ENCODE measurements at regions not wholly inside any gene's neighbourhood (a gene's known extent, or its start where the extent isn't known, plus 50 kb on each side); places are given as distances from the start of the nearest gene placed in this dataset.

DNA sequence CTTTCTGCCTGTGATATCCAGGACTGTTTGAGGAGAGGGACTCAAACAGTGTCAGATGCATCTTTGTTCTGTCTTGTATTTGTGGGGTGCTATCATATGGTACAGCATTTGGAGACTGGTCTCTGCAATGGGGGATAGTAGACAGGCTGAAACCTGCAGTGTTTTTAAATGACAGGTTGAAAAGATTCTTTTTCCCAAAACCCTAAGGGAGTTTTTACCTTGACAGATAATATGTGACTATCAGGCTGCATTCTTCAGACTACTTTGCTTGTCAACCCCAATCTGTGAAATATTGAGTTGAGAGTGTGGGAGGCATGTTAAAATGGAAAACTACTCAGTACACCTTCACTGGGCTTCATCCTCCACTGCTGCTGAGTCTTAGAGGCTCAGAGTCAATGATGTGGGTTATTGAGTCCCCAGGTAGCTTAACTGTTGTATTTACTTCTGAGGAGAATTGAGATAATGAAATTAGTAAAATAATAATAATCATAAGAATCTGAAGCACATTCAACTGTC is 274.9 kb downstream of the GASK1B start:
- H3K27ac Mint-ChIP-seq: no peak overlapping the region
- intact Hi-C loops (cut with micrococcal nuclease): no loop called here
- ChIA-PET POLR2A (ENCODE audit: partially characterized antibody) (no interaction called here), CTCF (ENCODE audit: partially characterized antibody) (no interaction called here)
- Histone ChIP-seq H3K27me3 (ENCODE audit: insufficient read depth, low read length) (no peaks in the 10 kb centered on the region), H3K4me3 (ENCODE audit: low read length in 2 of 2) (no peak overlapping the region), H3K9me3 (ENCODE audit: control insufficient read depth in 1 of 2, low read length in 2 of 2) (no peaks in the 10 kb centered on the region), H3K27ac (ENCODE audit: low read depth, low read length) (no peak overlapping the region), H3K36me3 (ENCODE audit: insufficient read depth, low read length) (no peaks in the 10 kb centered on the region), H3K4me1 (ENCODE audit: insufficient read depth, low read length) (no peaks in the 10 kb centered on the region)
- H3K27me3 Mint-ChIP-seq: no peaks in the 10 kb centered on the region
- no peaks in the 10 kb centered on the region for H3K36me3 Mint-ChIP-seq
- H3K4me3 Mint-ChIP-seq: no peak overlapping the region
- peaks cover 0 to 9% (median 4%) of the 10 kb centered on the region in 8 donors for H3K9me3 Mint-ChIP-seq
- DNase-seq: no peak
- H3K4me1 Mint-ChIP-seq: no peaks in the 10 kb centered on the region

DNA sequence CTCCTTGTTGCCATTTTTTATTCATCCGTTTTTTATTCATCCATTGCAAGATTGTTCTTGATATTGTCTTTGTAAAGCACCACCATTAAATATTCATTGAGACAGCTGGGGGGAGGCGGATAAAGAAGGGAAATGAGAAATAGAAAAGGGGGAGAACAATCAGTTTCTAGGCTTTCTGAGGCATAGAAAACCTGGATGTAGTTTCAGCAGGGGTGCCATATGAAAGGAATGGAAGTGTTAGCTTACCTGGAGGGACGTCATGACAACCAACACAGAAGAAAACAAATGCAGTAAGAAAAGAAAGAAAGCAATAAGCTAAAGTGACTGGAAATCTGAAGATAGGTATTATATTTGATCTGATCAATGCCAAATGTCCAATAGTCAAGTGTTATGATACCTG is 276.1 kb downstream of the GASK1B start:
- POLR2A ChIA-PET (ENCODE audit: partially characterized antibody): no interaction called here

GRCh38 chr4:157895205-157895604 is 277.6 kb downstream of the GASK1B start:
- no peak overlapping the region for H3K27ac Mint-ChIP-seq
- CTCF ChIA-PET (ENCODE audit: partially characterized antibody): no interaction called here

More for the DNA sequence above, 276.1 kb downstream of the GASK1B start:
- Histone ChIP-seq H3K27ac (ENCODE audit: low read depth, low read length) (no peak overlapping the region), H3K4me1 (ENCODE audit: insufficient read depth, low read length) (no peaks in the 10 kb centered on the region), H3K36me3 (ENCODE audit: insufficient read depth, low read length) (no peaks in the 10 kb centered on the region), H3K4me3 (ENCODE audit: low read length in 2 of 2) (no peak overlapping the region), H3K27me3 (ENCODE audit: insufficient read depth, low read length) (no peaks in the 10 kb centered on the region), H3K9me3 (ENCODE audit: control insufficient read depth in 1 of 2, low read length in 2 of 2) (no peaks in the 10 kb centered on the region)
- Mint-ChIP-seq H3K4me1 (no peaks in the 10 kb centered on the region), H3K27me3 (no peaks in the 10 kb centered on the region), H3K9me3 (peaks cover 0 to 9% (median 3%) of the 10 kb centered on the region in 8 donors), H3K4me3 (no peak overlapping the region), H3K27ac (no peak overlapping the region), H3K36me3 (no peaks in the 10 kb centered on the region)
- intact Hi-C loops (cut with micrococcal nuclease): no loop called here
- CTCF ChIA-PET (ENCODE audit: partially characterized antibody): no interaction called here
- DNase-seq: no peak

DNA sequence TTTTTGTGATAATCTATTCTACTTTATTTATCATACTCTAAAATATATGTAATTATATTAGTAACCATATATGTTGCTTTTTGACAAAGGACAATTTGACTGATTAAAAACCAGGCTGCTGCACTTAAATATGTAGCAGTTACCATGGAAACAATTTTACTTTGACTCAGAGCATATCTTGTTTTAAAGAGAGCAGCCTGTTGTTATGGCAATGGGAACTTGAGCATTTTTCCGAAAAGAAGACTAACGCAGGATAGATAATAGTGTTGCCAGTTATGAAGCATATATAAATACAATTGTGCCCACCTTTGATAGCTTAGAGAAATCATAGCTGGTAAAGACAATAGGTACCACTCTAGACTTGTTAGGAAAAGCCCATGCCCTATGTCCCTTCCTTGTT is 283.0 kb downstream of the GASK1B start:
- DNase-seq: no peak
- Histone ChIP-seq H3K4me1 (ENCODE audit: insufficient read depth, low read length) (no peaks in the 10 kb centered on the region), H3K36me3 (ENCODE audit: insufficient read depth, low read length) (no peaks in the 10 kb centered on the region), H3K4me3 (ENCODE audit: low read length in 2 of 2) (no peak overlapping the region), H3K9me3 (ENCODE audit: control insufficient read depth in 1 of 2, low read length in 2 of 2) (no peaks in the 10 kb centered on the region), H3K27me3 (ENCODE audit: insufficient read depth, low read length) (no peaks in the 10 kb centered on the region), H3K27ac (ENCODE audit: low read depth, low read length) (no peak overlapping the region)
- intact Hi-C loops (cut with micrococcal nuclease): no loop called here
- ChIA-PET POLR2A (ENCODE audit: partially characterized antibody) (no interaction called here), CTCF (ENCODE audit: partially characterized antibody) (no interaction called here)
- Mint-ChIP-seq H3K27me3 (no peaks in the 10 kb centered on the region), H3K9me3 (peaks cover 0 to 4% (median 0%) of the 10 kb centered on the region in 8 donors), H3K4me1 (no peaks in the 10 kb centered on the region), H3K27ac (no peak overlapping the region), H3K36me3 (no peaks in the 10 kb centered on the region), H3K4me3 (no peak overlapping the region)

More at GRCh38 chr4:157895205-157895604, 277.6 kb downstream of the GASK1B start:
- Mint-ChIP-seq H3K4me3 (no peak overlapping the region), H3K36me3 (no peaks in the 10 kb centered on the region), H3K4me1 (no peaks in the 10 kb centered on the region), H3K9me3 (peaks cover 0 to 4% (median 2%) of the 10 kb centered on the region in 8 donors), H3K27me3 (no peaks in the 10 kb centered on the region)
- no peaks in the 10 kb centered on the region for H3K4me1 ChIP-seq (ENCODE audit: insufficient read depth, low read length)
- no peaks in the 10 kb centered on the region for H3K36me3 ChIP-seq (ENCODE audit: insufficient read depth, low read length)
- no peaks in the 10 kb centered on the region for H3K27me3 ChIP-seq (ENCODE audit: insufficient read depth, low read length)
- no peak overlapping the region for H3K27ac ChIP-seq (ENCODE audit: low read depth, low read length)
- intact Hi-C loops (cut with micrococcal nuclease): no loop called here
- no peak for DNase-seq
- POLR2A ChIA-PET (ENCODE audit: partially characterized antibody): no interaction called here
- no peak overlapping the region for H3K4me3 ChIP-seq (ENCODE audit: low read length in 2 of 2)
- H3K9me3 ChIP-seq (ENCODE audit: control insufficient read depth in 1 of 2, low read length in 2 of 2): no peaks in the 10 kb centered on the region

- H3K4me1 Mint-ChIP-seq: no peaks in the 10 kb centered on the region
- H3K36me3 Mint-ChIP-seq: no peaks in the 10 kb centered on the region
- Histone ChIP-seq H3K9me3 (ENCODE audit: control insufficient read depth in 1 of 2, low read length in 2 of 2) (no peaks in the 10 kb centered on the region), H3K27ac (ENCODE audit: low read depth, low read length) (no peak overlapping the region), H3K4me1 (ENCODE audit: insufficient read depth, low read length) (no peaks in the 10 kb centered on the region), H3K36me3 (ENCODE audit: insufficient read depth, low read length) (no peaks in the 10 kb centered on the region), H3K4me3 (ENCODE audit: low read length in 2 of 2) (no peak overlapping the region), H3K27me3 (ENCODE audit: insufficient read depth, low read length) (no peaks in the 10 kb centered on the region)
- DNase-seq: peak in 1 of 5 donors; percentile 18
- POLR2A ChIA-PET (ENCODE audit: partially characterized antibody): no interaction called here
- intact Hi-C loops (cut with micrococcal nuclease): no loop called here
- H3K4me3 Mint-ChIP-seq: no peak overlapping the region
- peaks cover 0 to 3% (median 0%) of the 10 kb centered on the region in 8 donors for H3K9me3 Mint-ChIP-seq
- CTCF ChIA-PET (ENCODE audit: partially characterized antibody): no interaction called here
- no peak overlapping the region for H3K27ac Mint-ChIP-seq
- no peaks in the 10 kb centered on the region for H3K27me3 Mint-ChIP-seq
Measured at GRCh38 chr4:157888281-157888680, 284.5 kb downstream of the GASK1B start.

DNA sequence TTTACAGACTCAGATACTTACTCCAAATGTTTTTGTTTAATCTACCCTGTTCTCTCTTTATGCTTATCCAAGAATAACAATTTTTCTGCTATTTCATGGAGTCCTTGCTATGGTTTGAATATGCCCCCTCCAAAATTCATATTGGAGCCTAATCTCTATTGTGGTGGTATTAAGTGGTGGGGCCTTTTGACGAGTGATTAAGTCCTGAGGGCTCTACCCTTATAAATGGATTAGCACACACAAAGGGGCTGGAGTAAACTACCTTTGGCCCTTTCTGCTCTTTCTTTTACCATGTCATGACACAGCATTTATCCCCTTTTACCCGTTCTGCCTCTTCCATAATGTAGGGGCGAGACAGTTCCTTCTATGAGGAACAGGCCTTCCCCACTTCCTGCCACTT is 285.5 kb downstream of the GASK1B start:
- no peak overlapping the region for H3K27ac ChIP-seq (ENCODE audit: low read depth, low read length)
- H3K27me3 ChIP-seq (ENCODE audit: insufficient read depth, low read length): no peaks in the 10 kb centered on the region
- Mint-ChIP-seq H3K4me3 (no peak overlapping the region), H3K4me1 (no peaks in the 10 kb centered on the region), H3K9me3 (peaks cover 0 to 3% (median 0%) of the 10 kb centered on the region in 8 donors), H3K36me3 (no peaks in the 10 kb centered on the region), H3K27me3 (no peaks in the 10 kb centered on the region), H3K27ac (no peak overlapping the region)
- no peak for DNase-seq
- POLR2A ChIA-PET (ENCODE audit: partially characterized antibody): no interaction called here
- CTCF ChIA-PET (ENCODE audit: partially characterized antibody): no interaction called here
- H3K9me3 ChIP-seq (ENCODE audit: control insufficient read depth in 1 of 2, low read length in 2 of 2): no peaks in the 10 kb centered on the region
- no peak overlapping the region for H3K4me3 ChIP-seq (ENCODE audit: low read length in 2 of 2)
- H3K36me3 ChIP-seq (ENCODE audit: insufficient read depth, low read length): no peaks in the 10 kb centered on the region
- H3K4me1 ChIP-seq (ENCODE audit: insufficient read depth, low read length): no peaks in the 10 kb centered on the region
- intact Hi-C loops (cut with micrococcal nuclease): no loop called here

DNA sequence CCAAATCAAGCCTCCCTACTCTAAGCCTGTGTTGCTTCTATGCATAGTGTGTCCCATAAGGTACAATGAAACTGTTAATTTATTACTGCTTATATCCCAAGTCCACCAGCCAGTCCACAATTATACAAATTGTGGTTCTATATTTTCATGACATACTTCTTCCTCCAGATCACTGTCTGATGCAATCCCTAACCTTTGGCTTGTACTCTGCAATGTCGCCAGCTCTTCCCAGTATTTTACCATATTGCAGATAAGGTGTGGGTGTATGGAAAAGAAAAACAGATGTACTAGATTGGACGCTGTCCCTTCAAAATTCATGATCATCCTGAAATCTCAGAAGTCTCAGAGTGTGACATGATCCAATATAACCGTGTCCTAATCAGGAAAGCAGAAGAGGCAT is 286.2 kb downstream of the GASK1B start:
- ChIA-PET POLR2A (ENCODE audit: partially characterized antibody) (no interaction called here), CTCF (ENCODE audit: partially characterized antibody) (no interaction called here)
- H3K4me3 Mint-ChIP-seq: no peak overlapping the region
- Histone ChIP-seq H3K9me3 (ENCODE audit: control insufficient read depth in 1 of 2, low read length in 2 of 2) (no peaks in the 10 kb centered on the region), H3K27me3 (ENCODE audit: insufficient read depth, low read length) (no peaks in the 10 kb centered on the region), H3K4me1 (ENCODE audit: insufficient read depth, low read length) (no peaks in the 10 kb centered on the region), H3K27ac (ENCODE audit: low read depth, low read length) (no peak overlapping the region), H3K4me3 (ENCODE audit: low read length in 2 of 2) (no peak overlapping the region), H3K36me3 (ENCODE audit: insufficient read depth, low read length) (no peaks in the 10 kb centered on the region)
- H3K4me1 Mint-ChIP-seq: no peaks in the 10 kb centered on the region
- DNase-seq: no peak
- H3K27ac Mint-ChIP-seq: no peak overlapping the region
- H3K27me3 Mint-ChIP-seq: no peaks in the 10 kb centered on the region
- intact Hi-C loops (cut with micrococcal nuclease): no loop called here
- peaks cover 0 to 3% (median 0%) of the 10 kb centered on the region in 8 donors for H3K9me3 Mint-ChIP-seq
- H3K36me3 Mint-ChIP-seq: no peaks in the 10 kb centered on the region

GRCh38 chr4:157885811-157886210 is 287.0 kb downstream of the GASK1B start:
- Histone ChIP-seq H3K4me1 (ENCODE audit: insufficient read depth, low read length) (no peaks in the 10 kb centered on the region), H3K9me3 (ENCODE audit: control insufficient read depth in 1 of 2, low read length in 2 of 2) (no peaks in the 10 kb centered on the region), H3K27me3 (ENCODE audit: insufficient read depth, low read length) (no peaks in the 10 kb centered on the region), H3K36me3 (ENCODE audit: insufficient read depth, low read length) (no peaks in the 10 kb centered on the region), H3K4me3 (ENCODE audit: low read length in 2 of 2) (no peak overlapping the region), H3K27ac (ENCODE audit: low read depth, low read length) (no peak overlapping the region)
- Mint-ChIP-seq H3K36me3 (no peaks in the 10 kb centered on the region), H3K27ac (no peak overlapping the region), H3K4me3 (no peak overlapping the region), H3K9me3 (peaks cover 0 to 3% (median 0%) of the 10 kb centered on the region in 8 donors), H3K4me1 (no peaks in the 10 kb centered on the region), H3K27me3 (no peaks in the 10 kb centered on the region)
- intact Hi-C loops (cut with micrococcal nuclease): no loop called here
- POLR2A ChIA-PET (ENCODE audit: partially characterized antibody): no interaction called here
- DNase-seq: no peak
- CTCF ChIA-PET (ENCODE audit: partially characterized antibody): no interaction called here
